ENCODE measurements at regions not wholly inside any gene's neighbourhood (a gene's known extent, or its start where the extent isn't known, plus 50 kb on each side); places are given as distances from the start of the nearest gene placed in this dataset.

- DNase-seq = no peak
Observed at GRCh38 chr2:45337481-45337880, 273.6 kb downstream of the SRBD1 start.

- DNase-seq = no peak
Observed at GRCh38 chr2:45334205-45334604, 276.9 kb downstream of the SRBD1 start.

- DNase-seq = no peak
Observed at GRCh38 chr2:45332567-45332966, 278.5 kb downstream of the SRBD1 start.

- no peak for DNase-seq
Observed at GRCh38 chr2:45332094-45332493, 279.0 kb downstream of the SRBD1 start.

- no peak for DNase-seq
Observed at GRCh38 chr2:45331410-45331786, 279.7 kb downstream of the SRBD1 start.

GRCh38 chr2:45330637-45331409, 280.2 kb downstream of the SRBD1 start:
- DNase-seq = peak; percentile 36

GRCh38 chr2:45330108-45330507, 281.0 kb downstream of the SRBD1 start:
- no peak for DNase-seq

GRCh38 chr2:45329045-45329677, 281.9 kb downstream of the SRBD1 start:
- DNase-seq = no peak

- DNase-seq = no peak
Observed at GRCh38 chr2:45328264-45328870, 282.7 kb downstream of the SRBD1 start.

- DNase-seq = no peak
Observed at GRCh38 chr2:45323344-45323743, 287.7 kb downstream of the SRBD1 start.

- DNase-seq = no peak
Observed at GRCh38 chr2:45320956-45321355, 290.1 kb downstream of the SRBD1 start.

GRCh38 chr2:45319683-45320455, 291.2 kb downstream of the SRBD1 start:
- no peak for DNase-seq

GRCh38 chr2:45318686-45319085, 292.4 kb downstream of the SRBD1 start:
- DNase-seq = no peak

GRCh38 chr2:45316576-45317338, 294.3 kb downstream of the SRBD1 start:
- DNase-seq = no peak

- DNase-seq = no peak
Observed at GRCh38 chr2:45315861-45316260, 295.2 kb downstream of the SRBD1 start.

- no peak for DNase-seq
Observed at GRCh38 chr2:45312275-45312674, 298.8 kb downstream of the SRBD1 start.

GRCh38 chr2:45311559-45311958, 299.5 kb downstream of the SRBD1 start:
- DNase-seq = no peak

GRCh38 chr2:45307147-45307546, 297.9 kb upstream of the SIX2 start:
- no peak for DNase-seq

GRCh38 chr2:45305599-45305998, 296.3 kb upstream of the SIX2 start:
- DNase-seq = no peak

GRCh38 chr2:45303417-45304202, 294.4 kb upstream of the SIX2 start:
- DNase-seq = no peak

- no peak for DNase-seq
Observed at GRCh38 chr2:45301307-45302277, 292.3 kb upstream of the SIX2 start.

All from NCI-H526 treated with DMSO at 0.1 percent for 48 hours (cell line).